Activated CD8-positive, alpha-beta memory T cell treated with anti-CD3 and anti-CD28 coated beads, Interleukin-2, amount 50 U/mL, for 24 hours (primary cell): ENCODE measurements at regions not wholly inside any gene's neighbourhood (a gene's known extent, or its start where the extent isn't known, plus 50 kb on each side); places are given as distances from the start of the nearest gene placed in this dataset.

Source experiments
- DNase-seq: peaks from one replicate; pipeline ENCODE4 v3.0.0-alpha.2; 2020; ENCODE audit errors: extremely low read depth

DNA sequence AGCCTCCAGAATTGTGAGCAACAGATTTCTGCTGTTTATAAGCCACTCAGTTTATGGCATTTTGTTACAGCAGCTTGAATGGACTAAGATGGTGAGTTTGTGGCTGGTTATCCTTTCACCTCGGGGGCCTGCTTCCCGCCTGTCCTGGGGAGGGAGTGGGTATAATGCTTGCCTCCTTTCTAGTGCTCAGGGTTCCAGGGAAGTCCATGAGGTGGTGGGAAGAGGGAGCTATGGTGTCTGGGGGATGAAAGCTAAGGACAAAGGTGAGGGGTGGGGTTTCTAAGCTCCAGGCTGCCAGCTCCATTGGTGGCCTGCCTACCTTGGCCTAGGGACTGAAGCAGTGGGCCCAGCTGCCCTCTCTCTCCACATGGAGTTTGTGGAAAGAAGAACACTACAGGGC lies 50.2 kb upstream of the SDK2 start:
- no peak for DNase-seq

GRCh38 chr17:73695035-73695738 lies 50.9 kb upstream of the SDK2 start:
- no peak for DNase-seq

- no peak for DNase-seq
Measured at GRCh38 chr17:73696251-73696650, 52.0 kb upstream of the SDK2 start.

GRCh38 chr17:73697872-73698271 lies 53.6 kb upstream of the SDK2 start:
- DNase-seq, result no peak

- no peak for DNase-seq
Measured at GRCh38 chr17:73698966-73699365, 54.7 kb upstream of the SDK2 start.

GRCh38 chr17:73701701-73702100 lies 57.5 kb upstream of the SDK2 start:
- no peak for DNase-seq

DNA sequence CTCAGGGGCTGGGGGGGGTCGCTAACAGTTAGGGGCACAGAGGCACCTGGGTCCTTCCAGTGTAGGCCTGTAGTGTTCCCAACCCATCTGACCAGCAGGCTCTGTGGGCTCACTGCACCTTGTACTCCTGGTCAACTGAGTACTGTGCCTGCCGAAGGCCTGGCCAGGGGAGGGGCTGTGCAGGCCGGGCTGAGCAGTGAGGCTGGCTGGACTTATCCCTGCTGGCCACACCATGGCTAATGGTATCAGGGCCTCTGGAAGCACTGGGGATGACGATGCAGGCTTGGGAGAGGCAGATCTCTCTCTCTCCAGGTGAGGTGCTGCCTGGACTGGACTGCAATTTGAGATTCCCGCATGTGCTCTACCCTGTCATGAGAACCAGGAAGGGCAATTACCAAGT lies 58.9 kb upstream of the SDK2 start:
- no peak for DNase-seq

DNA sequence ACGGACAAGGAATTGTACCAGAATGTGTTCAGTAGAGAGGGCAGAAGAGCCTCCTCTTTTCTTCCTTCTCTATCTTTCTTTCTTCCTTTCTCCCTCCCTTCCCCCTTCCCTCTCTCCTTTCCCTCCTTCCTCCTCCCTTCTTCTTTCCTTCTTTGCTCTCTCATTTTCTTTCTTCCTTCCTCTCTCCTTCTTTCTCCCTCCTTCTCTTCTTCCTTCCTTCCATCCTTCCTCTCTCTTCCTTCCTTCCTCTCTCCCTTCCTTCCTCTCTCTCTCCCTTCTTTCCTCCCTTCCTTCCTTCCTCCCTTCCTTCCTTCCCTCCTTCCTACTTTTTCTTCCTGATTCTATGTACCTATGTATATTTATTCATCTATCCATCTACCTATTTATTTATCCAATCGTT lies 59.7 kb upstream of the SDK2 start:
- DNase-seq, result no peak

- DNase-seq, result no peak
Measured at GRCh38 chr17:73705594-73705993, 61.3 kb upstream of the SDK2 start.

GRCh38 chr17:73706428-73706827 lies 62.2 kb upstream of the SDK2 start:
- no peak for DNase-seq

- DNase-seq, result no peak
Measured at GRCh38 chr17:73706858-73707257, 62.6 kb upstream of the SDK2 start.

DNA sequence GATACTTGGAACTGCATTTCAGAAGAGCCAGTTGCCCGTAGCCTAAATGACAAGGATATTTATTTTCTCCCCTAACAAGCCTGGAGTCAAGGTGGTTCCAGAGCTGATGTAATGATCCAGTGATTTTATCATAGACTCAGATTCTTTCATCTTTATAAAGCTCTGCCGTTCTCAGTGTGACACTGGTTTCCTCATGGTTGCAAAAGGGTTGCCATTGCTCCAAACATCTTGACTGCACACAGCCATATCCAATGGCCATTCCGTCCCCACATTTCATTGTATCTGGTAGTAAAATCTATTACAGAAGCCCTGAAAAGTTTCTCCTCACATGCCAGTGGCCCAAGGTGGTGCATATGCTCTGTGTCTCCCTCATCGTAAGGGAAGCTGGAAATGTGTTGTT lies 63.1 kb upstream of the SDK2 start:
- no peak for DNase-seq

DNA sequence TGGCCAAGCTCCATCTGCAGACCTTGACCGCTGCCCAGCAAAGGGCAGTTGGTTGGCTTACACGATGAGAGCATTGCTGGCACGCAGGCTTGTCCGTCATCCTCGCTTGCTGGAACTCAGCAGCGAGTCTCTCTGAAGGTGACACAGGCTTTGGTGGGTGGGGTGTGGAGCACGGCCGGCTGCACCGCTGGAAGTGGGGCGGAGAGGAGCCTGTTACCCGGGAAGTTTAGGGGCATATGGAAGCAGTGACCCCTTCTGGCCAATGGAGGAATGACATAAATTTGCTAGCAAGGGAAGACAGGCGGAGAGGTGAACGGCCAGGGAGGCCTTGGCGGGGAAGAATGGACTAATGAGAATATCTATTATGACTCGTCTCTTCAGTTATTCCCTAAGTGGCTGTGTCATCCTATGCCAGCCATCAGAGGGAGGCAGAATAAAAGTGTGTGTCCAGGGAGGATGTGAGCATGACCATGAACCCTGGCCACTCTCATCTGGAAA lies 65.9 kb upstream of the SDK2 start:
- DNase-seq, result peak; percentile 39

- DNase-seq, result no peak
Measured at GRCh38 chr17:73711184-73711583, 66.9 kb upstream of the SDK2 start.

- no peak for DNase-seq
Measured at GRCh38 chr17:73711916-73712315, 67.7 kb upstream of the SDK2 start.

- no peak for DNase-seq
Measured at GRCh38 chr17:73713136-73713535, 68.9 kb upstream of the SDK2 start.

DNA sequence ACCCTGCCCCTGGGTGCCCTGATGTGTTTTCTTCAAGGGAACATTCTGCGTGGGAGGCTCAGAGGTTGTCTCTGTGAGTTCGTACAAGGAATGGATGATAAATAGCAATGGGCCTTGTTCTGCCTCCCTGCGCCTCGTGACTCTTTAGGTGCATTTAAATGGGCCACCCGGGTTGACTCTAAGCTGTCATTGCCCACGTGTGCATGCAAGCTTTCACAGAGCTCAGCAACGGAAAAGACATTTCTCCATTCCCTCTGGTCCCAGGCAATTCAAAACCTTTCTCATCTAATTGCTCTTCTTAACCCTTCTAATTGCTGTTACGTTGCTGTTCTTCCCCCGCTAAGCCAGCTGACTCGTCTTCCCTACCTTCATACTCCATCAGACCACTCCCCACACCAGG lies 71.5 kb upstream of the SDK2 start:
- DNase-seq, result no peak

DNA sequence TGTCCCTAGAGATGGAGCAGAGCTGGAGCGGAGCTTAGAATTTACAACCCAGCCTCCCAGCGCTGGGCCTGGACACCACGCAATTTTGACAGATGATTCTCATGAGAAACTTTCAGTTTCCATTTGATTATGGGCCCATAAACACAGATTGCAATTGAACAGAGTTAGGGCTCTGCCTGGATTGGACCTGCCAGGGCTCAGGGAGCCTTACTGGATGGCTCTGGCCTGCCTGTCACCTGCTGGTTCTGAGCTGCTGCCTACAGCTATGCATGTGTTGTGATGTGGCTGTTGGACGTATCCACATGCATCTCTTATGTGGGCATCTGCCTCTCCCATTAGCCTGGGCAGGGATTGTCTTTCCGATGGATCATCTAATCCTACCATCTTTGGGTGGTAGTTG lies 73.4 kb upstream of the SDK2 start:
- no peak for DNase-seq

DNA sequence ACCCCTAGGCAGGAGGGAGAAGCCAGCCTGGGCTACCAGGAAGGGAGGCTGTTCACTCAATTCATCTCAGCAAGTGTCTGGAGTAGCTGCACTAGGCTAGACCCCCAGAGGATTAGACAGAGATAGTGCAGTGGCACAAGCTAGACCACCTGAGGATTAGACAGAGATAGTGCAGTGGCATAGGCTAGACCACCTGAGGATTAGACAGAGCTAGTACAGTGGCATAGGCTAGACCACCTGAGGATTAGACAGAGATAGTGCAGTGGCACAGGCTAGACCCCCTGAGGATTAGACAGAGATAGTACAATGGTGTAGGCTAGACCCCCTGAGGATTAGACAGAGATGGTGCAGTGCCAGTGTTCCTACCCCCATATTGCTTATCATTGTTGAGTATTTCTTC lies 74.1 kb upstream of the SDK2 start:
- no peak for DNase-seq

- no peak for DNase-seq
Measured at GRCh38 chr17:73718912-73719311, 74.7 kb upstream of the SDK2 start.

DNA sequence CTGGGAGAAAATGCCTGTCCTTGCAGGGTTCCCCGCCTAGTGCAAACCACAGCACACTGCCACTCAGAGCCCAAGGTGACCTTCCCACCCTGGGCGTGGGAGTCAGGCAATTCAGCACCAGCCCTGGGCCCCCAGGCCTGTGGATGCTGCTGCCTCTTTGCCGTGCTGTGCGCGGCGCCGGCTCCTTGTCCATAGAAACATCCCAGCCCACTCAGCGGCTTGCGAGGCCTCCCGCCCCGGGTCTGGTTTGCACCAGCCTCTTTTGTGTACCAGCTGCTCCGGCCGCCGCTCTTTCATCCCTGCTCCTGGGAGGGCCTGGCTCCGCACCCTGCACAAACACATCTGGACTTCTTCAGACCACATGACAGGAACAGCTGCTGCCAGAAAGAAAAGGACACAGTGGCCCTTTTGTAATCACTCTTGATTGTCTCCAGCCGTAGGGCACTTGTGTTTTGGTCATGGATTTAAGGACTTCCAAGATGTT lies 75.4 kb upstream of the SDK2 start:
- DNase-seq, result no peak

GRCh38 chr17:73720187-73720834 lies 76.1 kb upstream of the SDK2 start:
- DNase-seq, result no peak

DNA sequence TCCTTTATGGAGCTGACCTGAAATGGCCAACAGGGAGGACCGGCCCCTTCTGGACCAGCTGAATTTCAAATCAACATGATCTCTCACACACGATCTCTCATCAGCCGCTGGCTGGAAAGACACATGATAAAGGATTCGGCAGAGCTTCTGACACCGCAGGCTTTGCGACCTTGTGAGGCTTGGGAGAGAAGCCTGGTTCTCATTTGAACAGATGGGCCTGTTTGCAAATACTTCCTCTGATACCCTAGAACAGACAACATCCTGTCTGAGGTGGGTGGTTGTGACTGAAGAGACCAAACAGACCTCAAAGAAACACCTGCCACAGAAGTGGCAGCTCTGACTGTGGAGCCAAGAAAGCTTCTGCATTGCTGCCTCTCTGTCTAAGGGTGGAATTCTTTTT lies 77.9 kb upstream of the SDK2 start:
- DNase-seq, result no peak

GRCh38 chr17:73723317-73723716 lies 79.1 kb upstream of the SDK2 start:
- DNase-seq, result no peak
